ENCODE measurements at regions not wholly inside any gene's neighbourhood (a gene's known extent, or its start where the extent isn't known, plus 50 kb on each side); places are given as distances from the start of the nearest gene placed in this dataset.

DNA sequence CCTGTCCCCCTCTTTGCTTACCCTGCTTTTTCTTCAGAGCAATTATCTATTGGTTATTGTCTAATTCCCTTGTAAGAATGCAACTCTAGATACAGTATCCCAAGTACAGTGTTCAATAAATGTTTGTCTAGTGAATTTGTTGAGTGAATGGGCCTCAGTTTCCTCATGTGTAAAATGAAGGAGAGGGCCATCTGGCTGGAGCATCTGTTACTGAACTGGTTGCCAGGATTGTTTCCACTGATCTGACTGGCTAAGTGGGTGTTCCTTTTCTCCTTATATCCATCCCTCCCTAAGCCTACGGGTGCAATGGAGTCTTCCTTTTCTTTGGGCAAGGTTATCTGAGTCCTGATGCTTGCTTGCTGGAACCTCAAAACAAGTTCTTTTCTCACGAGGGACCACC, 185.2 kb upstream of the RPS6KA3 start:
- Histone ChIP-seq H3K9ac (ENCODE audit: low read depth, low read length, poor library complexity, severe bottlenecking) (no peak overlapping the region), H3F3A (ENCODE audit: low read depth) (no peaks in the 10 kb centered on the region), H3K79me2 (ENCODE audit: insufficient read depth, low read length) (no peaks in the 10 kb centered on the region), H3K9me2 (replicated peaks; ENCODE audit: low read depth, low read length) (no peaks in the 10 kb centered on the region), H2AFZ (ENCODE audit: low read length) (no peak overlapping the region), H4K20me1 (ENCODE audit: insufficient read depth, low read length, poor library complexity, severe bottlenecking) (no peaks in the 10 kb centered on the region), H3K4me3 (ENCODE audit: low read length, poor library complexity, severe bottlenecking) (no peak overlapping the region), H3K27me3 (ENCODE audit: insufficient read depth, low read length, poor library complexity, severe bottlenecking) (no peaks in the 10 kb centered on the region), H3K9me3 (ENCODE audit: insufficient read depth, low read depth, low read length) (no peaks in the 10 kb centered on the region), H3K36me3 (ENCODE audit: insufficient read depth, low read length) (no peaks in the 10 kb centered on the region), H3K4me2 (ENCODE audit: low read depth, low read length, poor library complexity, severe bottlenecking) (no peak overlapping the region), H3K4me1 (ENCODE audit: insufficient read depth, low read length, poor library complexity, severe bottlenecking) (no peaks in the 10 kb centered on the region)
- no peak for TF ChIP-seq EZH2phosphoT487 (IDR thresholded peaks at IDR 0.05; ENCODE audit: borderline replicate concordance)
- no peak for TF ChIP-seq CTCF (conservative IDR thresholded peaks at IDR 0.05; ENCODE audit: low read length)

DNA sequence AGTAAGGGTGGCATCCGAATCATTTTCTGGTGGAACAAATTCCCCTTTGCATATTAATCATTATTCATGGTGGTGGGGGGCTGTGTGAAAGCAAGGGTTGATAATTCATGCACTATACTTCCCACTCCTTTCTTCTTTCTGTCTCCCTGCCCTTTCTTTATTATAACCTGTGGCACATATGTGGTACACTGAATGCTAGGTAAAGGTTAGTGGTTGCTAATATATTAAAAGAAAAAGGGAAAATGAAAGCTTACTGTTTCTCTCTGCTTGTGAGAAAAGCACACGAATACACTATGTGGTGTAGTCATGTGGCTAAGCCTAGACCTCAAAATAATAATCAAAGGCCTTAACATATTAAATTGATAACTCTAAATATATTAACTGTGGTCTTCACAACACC, 178.4 kb upstream of the RPS6KA3 start:
- Histone ChIP-seq H4K20me1 (ENCODE audit: insufficient read depth, low read length, poor library complexity, severe bottlenecking) (no peaks in the 10 kb centered on the region), H3K79me2 (ENCODE audit: insufficient read depth, low read length) (no peaks in the 10 kb centered on the region), H3K9me2 (replicated peaks; ENCODE audit: low read depth, low read length) (no peaks in the 10 kb centered on the region), H3K4me1 (ENCODE audit: insufficient read depth, low read length, poor library complexity, severe bottlenecking) (peaks cover 22% of the 10 kb centered on the region), H3K36me3 (ENCODE audit: insufficient read depth, low read length) (no peaks in the 10 kb centered on the region), H3K9me3 (ENCODE audit: insufficient read depth, low read depth, low read length) (no peaks in the 10 kb centered on the region), H3K4me2 (ENCODE audit: low read depth, low read length, poor library complexity, severe bottlenecking) (no peak overlapping the region), H3F3A (ENCODE audit: low read depth) (no peaks in the 10 kb centered on the region), H3K27me3 (ENCODE audit: insufficient read depth, low read length, poor library complexity, severe bottlenecking) (no peaks in the 10 kb centered on the region), H3K9ac (ENCODE audit: low read depth, low read length, poor library complexity, severe bottlenecking) (no peak overlapping the region), H3K4me3 (ENCODE audit: low read length, poor library complexity, severe bottlenecking) (no peak overlapping the region), H2AFZ (ENCODE audit: low read length) (no peak overlapping the region)
- no peak for TF ChIP-seq EZH2phosphoT487 (IDR thresholded peaks at IDR 0.05; ENCODE audit: borderline replicate concordance)
- no peak for TF ChIP-seq CTCF (conservative IDR thresholded peaks at IDR 0.05; ENCODE audit: low read length)

DNA sequence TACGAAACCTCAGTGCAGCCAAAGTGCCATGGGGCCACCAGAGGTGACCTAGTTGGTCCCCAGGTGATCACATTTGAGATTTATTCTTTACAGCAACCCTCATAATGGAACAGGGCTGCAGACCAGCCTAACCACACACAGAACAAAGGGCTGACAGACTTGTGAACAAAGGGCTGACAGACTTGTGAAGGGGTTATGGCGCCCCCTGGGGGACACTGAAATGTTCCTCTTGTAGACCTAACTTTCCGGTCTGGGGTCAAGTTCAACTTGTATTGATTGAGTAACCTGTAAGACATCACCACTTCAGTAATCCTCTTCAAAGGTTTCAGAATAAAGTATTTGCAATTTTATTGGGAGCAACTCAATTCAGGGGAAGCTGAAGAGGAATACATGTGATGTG, 175.9 kb upstream of the RPS6KA3 start:
- H3K9ac ChIP-seq (ENCODE audit: low read depth, low read length, poor library complexity, severe bottlenecking): no peak overlapping the region
- no peaks in the 10 kb centered on the region for H3K27me3 ChIP-seq (ENCODE audit: insufficient read depth, low read length, poor library complexity, severe bottlenecking)
- H3K36me3 ChIP-seq (ENCODE audit: insufficient read depth, low read length): no peaks in the 10 kb centered on the region
- no peaks in the 10 kb centered on the region for H3K79me2 ChIP-seq (ENCODE audit: insufficient read depth, low read length)
- H4K20me1 ChIP-seq (ENCODE audit: insufficient read depth, low read length, poor library complexity, severe bottlenecking): no peaks in the 10 kb centered on the region
- peaks cover 10% of the 10 kb centered on the region for H3F3A ChIP-seq (ENCODE audit: low read depth)
- no peak overlapping the region for H3K4me3 ChIP-seq (ENCODE audit: low read length, poor library complexity, severe bottlenecking)
- TF ChIP-seq EZH2phosphoT487 (IDR thresholded peaks at IDR 0.05; ENCODE audit: borderline replicate concordance): no peak
- peak; percentile 71 for TF ChIP-seq CTCF (conservative IDR thresholded peaks at IDR 0.05; ENCODE audit: low read length)
- H3K9me3 ChIP-seq (ENCODE audit: insufficient read depth, low read depth, low read length): no peaks in the 10 kb centered on the region
- H3K4me1 ChIP-seq (ENCODE audit: insufficient read depth, low read length, poor library complexity, severe bottlenecking): peaks cover 42% of the 10 kb centered on the region
- H3K4me2 ChIP-seq (ENCODE audit: low read depth, low read length, poor library complexity, severe bottlenecking): no peak overlapping the region
- H3K9me2 ChIP-seq (replicated peaks; ENCODE audit: low read depth, low read length): no peaks in the 10 kb centered on the region
- no peak overlapping the region for H2AFZ ChIP-seq (ENCODE audit: low read length)
